GM21367 (cell line): ENCODE measurements at regions not wholly inside any gene's neighbourhood (a gene's known extent, or its start where the extent isn't known, plus 50 kb on each side); places are given as distances from the start of the nearest gene placed in this dataset.

Source experiments
- ATAC-seq: cut with Tn5 transposase; IDR thresholded peaks from one replicate; pipeline ENCODE4 v1.9.1; 2021; ENCODE audit not compliant: unreplicated experiment

GRCh38 chr11:95717314-95717713, 72.3 kb downstream of the FAM76B start:
- no peak for ATAC-seq

- peak; percentile 8 for ATAC-seq
These were observed 73.3 kb downstream of the FAM76B start for GRCh38 chr11:95716266-95716665.

- ATAC-seq = peak; percentile 84
These were observed 73.8 kb downstream of the FAM76B start for GRCh38 chr11:95715777-95716241.

GRCh38 chr11:95714843-95715776, 74.5 kb downstream of the FAM76B start:
- ATAC-seq = no peak

GRCh38 chr11:95713428-95713827, 76.2 kb downstream of the FAM76B start:
- ATAC-seq = no peak

GRCh38 chr11:95711945-95712221, 77.7 kb downstream of the FAM76B start:
- ATAC-seq = no peak

GRCh38 chr11:95711162-95711944, 78.2 kb downstream of the FAM76B start:
- peak; percentile 39 for ATAC-seq

- ATAC-seq = no peak
These were observed 80.9 kb downstream of the FAM76B start for GRCh38 chr11:95708681-95709080.

- ATAC-seq = no peak
These were observed 82.6 kb downstream of the FAM76B start for GRCh38 chr11:95706974-95707387.

- ATAC-seq = peak; percentile 74
These were observed 84.0 kb downstream of the FAM76B start for GRCh38 chr11:95705485-95706124.

GRCh38 chr11:95704865-95705264, 84.7 kb downstream of the FAM76B start:
- no peak for ATAC-seq

- no peak for ATAC-seq
These were observed 86.5 kb downstream of the FAM76B start for GRCh38 chr11:95703049-95703448.

GRCh38 chr11:95702526-95702925, 87.1 kb downstream of the FAM76B start:
- no peak for ATAC-seq

GRCh38 chr11:95700471-95700817, 89.1 kb downstream of the FAM76B start:
- ATAC-seq = peak; percentile 39

- peak; percentile 51 for ATAC-seq
These were observed 89.7 kb downstream of the FAM76B start for GRCh38 chr11:95699631-95700470.

- no peak for ATAC-seq
These were observed 90.7 kb downstream of the FAM76B start for GRCh38 chr11:95698676-95699557.

- no peak for ATAC-seq
These were observed 91.8 kb downstream of the FAM76B start for GRCh38 chr11:95697614-95698408.

GRCh38 chr11:95695181-95695580, 94.4 kb downstream of the FAM76B start:
- no peak for ATAC-seq

- no peak for ATAC-seq
These were observed 96.3 kb downstream of the FAM76B start for GRCh38 chr11:95693298-95693697.
